RWPE2 (cell line): ENCODE measurements at regions not wholly inside any gene's neighbourhood (a gene's known extent, or its start where the extent isn't known, plus 50 kb on each side); places are given as distances from the start of the nearest gene placed in this dataset.

Experiments
- ATAC-seq: fragments of 200-7000 bp; cut with Tn5 transposase; 3 replicates; pipeline ENCODE4 v1.9.1; 2021; ENCODE audit warnings: low read depth
- DNase-seq: peaks from one replicate; pipeline ENCODE4 v3.0.0-alpha.2; 2020; ENCODE audit warnings: low spot score
- H3K27ac ChIP-seq: fragments of 450-650 bp; 2 replicates; pipeline ENCODE4 v1.5.1; 2017; ENCODE audit warnings: mild to moderate bottlenecking; ENCODE audit not compliant: poor library complexity, severe bottlenecking
- H3K27me3 ChIP-seq: fragments of 250-450 bp; sonication (Bioruptor Pico); 2 replicates; pipeline ENCODE4 v1.5.1; 2021; ENCODE audit warnings: mild to moderate bottlenecking, moderate library complexity; ENCODE audit not compliant: insufficient read depth, poor library complexity, severe bottlenecking
- H3K36me3 ChIP-seq: fragments of 250-450 bp; sonication (Bioruptor Pico); 2 replicates; pipeline ENCODE4 v1.5.1; 2020; ENCODE audit warnings: low read depth, mild to moderate bottlenecking, moderate library complexity
- H3K4me1 ChIP-seq: fragments of 250-450 bp; sonication (Bioruptor Pico); 2 replicates; pipeline ENCODE4 v1.5.1; 2021; ENCODE audit warnings: mild to moderate bottlenecking, moderate library complexity; ENCODE audit not compliant: insufficient read depth, poor library complexity, severe bottlenecking
- H3K4me3 ChIP-seq: fragments of 250-450 bp; sonication (Bioruptor Pico); 2 replicates; pipeline ENCODE4 v1.5.1; 2021; ENCODE audit warnings: mild to moderate bottlenecking, moderate library complexity; ENCODE audit not compliant: severe bottlenecking
- H3K9me3 ChIP-seq: fragments of 250-450 bp; sonication (Bioruptor Pico); 2 replicates; pipeline ENCODE4 v1.5.1; 2021; ENCODE audit warnings: mild to moderate bottlenecking, moderate library complexity; ENCODE audit not compliant: severe bottlenecking
- TF ChIP-seq, protein P1 (sequence below): fragments of 450-650 bp; IDR thresholded peaks from one replicate; pipeline ENCODE4 v1.5.1; 2017; ENCODE audit warnings: mild to moderate bottlenecking, moderate library complexity; ENCODE audit not compliant: poor library complexity, severe bottlenecking

DNA sequence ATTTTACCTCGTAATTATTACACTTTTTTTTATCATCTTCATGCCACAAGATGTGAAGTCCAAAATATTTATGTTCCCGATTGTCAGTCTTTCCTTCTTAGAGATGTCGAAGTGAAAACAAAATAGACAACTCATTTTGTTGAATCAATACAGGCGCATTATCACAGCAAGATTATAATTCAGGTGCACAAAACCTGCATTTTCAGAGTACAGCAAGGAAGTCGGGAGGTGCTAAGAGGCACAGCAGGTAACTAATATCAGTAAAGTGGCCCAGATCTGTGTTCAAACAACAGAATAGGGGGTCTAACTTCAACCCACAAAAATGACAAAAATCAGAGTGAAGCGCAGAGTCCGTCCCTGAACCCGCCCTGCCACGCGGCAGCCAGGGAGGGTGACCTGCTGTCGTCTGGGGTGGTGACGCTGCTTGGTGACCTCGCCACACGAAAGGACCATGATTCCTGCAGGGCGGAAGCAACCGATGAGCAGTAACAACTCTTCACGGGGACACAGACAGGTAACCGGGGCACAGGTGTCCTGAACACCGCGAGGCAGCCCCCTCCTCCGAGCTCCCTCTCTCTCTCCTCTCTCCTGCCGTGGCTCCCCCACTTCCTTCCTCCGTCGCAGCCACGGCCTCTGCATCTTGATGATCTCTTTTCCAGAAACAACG is 50.9 kb upstream of the SPACA7 start:
- H3K4me1 ChIP-seq = no peaks in the 10 kb centered on the region
- no peaks in the 10 kb centered on the region for H3K9me3 ChIP-seq
- DNase-seq (no peak), ATAC-seq (no peak)
- TF ChIP-seq, protein P1, sequence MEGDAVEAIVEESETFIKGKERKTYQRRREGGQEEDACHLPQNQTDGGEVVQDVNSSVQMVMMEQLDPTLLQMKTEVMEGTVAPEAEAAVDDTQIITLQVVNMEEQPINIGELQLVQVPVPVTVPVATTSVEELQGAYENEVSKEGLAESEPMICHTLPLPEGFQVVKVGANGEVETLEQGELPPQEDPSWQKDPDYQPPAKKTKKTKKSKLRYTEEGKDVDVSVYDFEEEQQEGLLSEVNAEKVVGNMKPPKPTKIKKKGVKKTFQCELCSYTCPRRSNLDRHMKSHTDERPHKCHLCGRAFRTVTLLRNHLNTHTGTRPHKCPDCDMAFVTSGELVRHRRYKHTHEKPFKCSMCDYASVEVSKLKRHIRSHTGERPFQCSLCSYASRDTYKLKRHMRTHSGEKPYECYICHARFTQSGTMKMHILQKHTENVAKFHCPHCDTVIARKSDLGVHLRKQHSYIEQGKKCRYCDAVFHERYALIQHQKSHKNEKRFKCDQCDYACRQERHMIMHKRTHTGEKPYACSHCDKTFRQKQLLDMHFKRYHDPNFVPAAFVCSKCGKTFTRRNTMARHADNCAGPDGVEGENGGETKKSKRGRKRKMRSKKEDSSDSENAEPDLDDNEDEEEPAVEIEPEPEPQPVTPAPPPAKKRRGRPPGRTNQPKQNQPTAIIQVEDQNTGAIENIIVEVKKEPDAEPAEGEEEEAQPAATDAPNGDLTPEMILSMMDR = no peak
- no peak overlapping the region for H3K4me3 ChIP-seq
- H3K36me3 ChIP-seq = no peaks in the 10 kb centered on the region
- peaks cover 12% of the 10 kb centered on the region for H3K27me3 ChIP-seq
- H3K27ac ChIP-seq = no peak overlapping the region

DNA sequence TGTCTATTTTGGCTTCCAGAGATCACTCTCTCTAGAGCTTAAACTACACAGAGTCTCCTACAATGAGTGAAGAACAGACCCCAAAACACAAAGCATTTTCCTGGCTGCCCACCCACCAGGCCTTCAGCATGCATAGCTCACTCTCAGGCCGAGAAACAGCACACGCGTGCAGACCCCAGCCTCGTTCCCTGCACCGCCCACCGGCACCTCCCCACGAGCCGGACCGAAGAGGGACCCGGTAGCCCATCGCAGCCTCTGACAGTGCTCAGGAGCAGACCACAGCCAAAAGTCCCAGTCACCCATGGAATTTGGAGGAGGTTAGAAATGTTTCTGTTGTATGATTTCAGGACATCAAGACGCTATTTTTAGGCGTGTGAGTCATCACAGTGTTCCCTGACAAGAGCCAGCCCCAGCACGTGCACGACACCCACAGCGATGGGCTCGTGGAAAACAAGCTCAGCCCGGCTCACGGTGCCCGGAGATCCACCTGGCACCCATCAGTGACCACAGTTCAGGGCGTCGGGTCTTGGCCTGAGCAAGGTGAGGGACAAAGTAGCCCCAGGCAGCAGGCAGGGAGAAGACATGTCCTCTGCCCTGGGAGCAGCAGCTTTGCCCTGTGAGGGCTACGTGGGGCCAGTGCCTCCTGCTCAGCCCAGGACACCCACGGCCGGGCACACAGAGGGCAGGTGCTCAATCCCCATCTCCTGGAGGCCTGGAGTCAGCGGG is 50.1 kb upstream of the SPACA7 start:
- H3K36me3 ChIP-seq = no peaks in the 10 kb centered on the region
- TF ChIP-seq, protein P1 = no peak
- no peak for DNase-seq
- H3K27me3 ChIP-seq = peaks cover 20% of the 10 kb centered on the region
- H3K27ac ChIP-seq = no peak overlapping the region
- ATAC-seq = no peak
- H3K4me3 ChIP-seq = no peak overlapping the region
- no peaks in the 10 kb centered on the region for H3K9me3 ChIP-seq
- no peaks in the 10 kb centered on the region for H3K4me1 ChIP-seq
